ENCODE measurements at regions not wholly inside any gene's neighbourhood (a gene's known extent, or its start where the extent isn't known, plus 50 kb on each side); places are given as distances from the start of the nearest gene placed in this dataset.

- TF ChIP-seq POLR2A (IDR thresholded peaks at IDR 0.05; ENCODE audit: low read depth, low read length) (no peak), POLR2AphosphoS5 (IDR thresholded peaks at IDR 0.05; ENCODE audit: low read depth, low read length) (no peak)
These were observed 242.6 kb upstream of the FZD8 start for GRCh38 chr10:35884657-35885071.

All from GM12892 (cell line).